WTC11 (cell line): ENCODE measurements at regions not wholly inside any gene's neighbourhood (a gene's known extent, or its start where the extent isn't known, plus 50 kb on each side); places are given as distances from the start of the nearest gene placed in this dataset.

Experiments
- CBFB ChIP-seq: sonication (generic); formaldehyde crosslinking; IDR thresholded peaks from 2 replicates; pipeline ENCODE4 v1.8.1; 2022; ENCODE audit warnings: mild to moderate bottlenecking, low read depth, missing genetic modification reagents
- NFATC4 ChIP-seq: fragments of 250-450 bp; sonication (Bioruptor Pico); IDR thresholded peaks from 2 replicates; pipeline ENCODE4 v1.9.0; 2021; ENCODE audit warnings: mild to moderate bottlenecking
- RORB ChIP-seq: fragments of 250-450 bp; sonication (Bioruptor Pico); IDR thresholded peaks from 2 replicates; pipeline ENCODE4 v1.9.0; 2021; ENCODE audit warnings: mild to moderate bottlenecking
- SMAD3 ChIP-seq: sonication (generic); formaldehyde crosslinking; IDR thresholded peaks from 2 replicates; pipeline ENCODE4 v1.8.0; 2022; ENCODE audit warnings: missing genetic modification reagents, mild to moderate bottlenecking, borderline replicate concordance
- TP53 ChIP-seq: sonication (generic); formaldehyde crosslinking; IDR thresholded peaks from 2 replicates; pipeline ENCODE4 v1.8.1; 2023; ENCODE audit warnings: mild to moderate bottlenecking, missing genetic modification reagents
- ZNF121 ChIP-seq: sonication (generic); formaldehyde crosslinking; IDR thresholded peaks from 2 replicates; pipeline ENCODE4 v1.8.0; 2023; ENCODE audit warnings: missing genetic modification reagents
- ZNF232 ChIP-seq: sonication (generic); formaldehyde crosslinking; IDR thresholded peaks from 2 replicates; pipeline ENCODE4 v1.8.0; 2022; ENCODE audit warnings: mild to moderate bottlenecking, missing genetic modification reagents
- TF ChIP-seq, protein P1 (sequence below): fragments of 250-450 bp; sonication (Bioruptor Pico); IDR thresholded peaks from 2 replicates; pipeline ENCODE4 v1.8.0; 2021; ENCODE audit warnings: mild to moderate bottlenecking
- TF ChIP-seq, protein P2 (sequence below): fragments of 250-450 bp; sonication (Bioruptor Pico); IDR thresholded peaks from 2 replicates; pipeline ENCODE4 v1.9.0; 2021; ENCODE audit warnings: moderate library complexity, mild to moderate bottlenecking, inconsistent platforms, borderline replicate concordance
- TF ChIP-seq, protein P3 (sequence below): fragments of 200-600 bp; IDR thresholded peaks from 2 replicates; pipeline ENCODE4 v1.8.0; 2022; ENCODE audit warnings: antibody characterized with exemption
- TF ChIP-seq, protein P4 (sequence below): sonication (generic); formaldehyde crosslinking; IDR thresholded peaks from 2 replicates; pipeline ENCODE4 v1.8.0; 2022; ENCODE audit warnings: mild to moderate bottlenecking, missing genetic modification reagents
- TF ChIP-seq, protein P5 (sequence below): sonication (generic); formaldehyde crosslinking; IDR thresholded peaks from 2 replicates; pipeline ENCODE4 v1.8.1; 2023; ENCODE audit warnings: mild to moderate bottlenecking, missing genetic modification reagents
- TF ChIP-seq, protein P6 (sequence below): sonication (generic); formaldehyde crosslinking; IDR thresholded peaks from 2 replicates; pipeline ENCODE4 v1.8.1; 2023; ENCODE audit warnings: mild to moderate bottlenecking, missing genetic modification reagents, moderate library complexity

DNA sequence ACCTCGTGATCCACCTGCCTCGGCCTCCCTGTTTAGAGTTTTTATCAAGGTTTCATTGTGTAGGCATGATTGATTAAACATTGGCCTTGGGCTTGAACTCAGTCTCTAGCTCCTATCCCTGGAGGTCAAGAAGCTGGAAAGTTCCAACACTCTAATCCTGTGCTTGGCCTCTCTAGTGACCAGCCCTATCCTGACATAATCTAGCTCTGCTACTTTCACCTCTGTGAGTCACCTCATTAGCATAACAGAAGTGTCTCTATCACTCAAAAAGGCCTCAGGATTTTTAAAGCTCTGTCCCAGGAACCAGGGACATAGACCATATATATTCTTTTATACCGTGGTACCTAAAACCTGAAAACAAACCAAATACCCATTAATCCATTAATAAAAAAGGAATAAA lies 377.5 kb downstream of the CENPC start:
- TF ChIP-seq ZNF121 (CRISPR knock-in tag): no peak
- TF ChIP-seq, protein P1, sequence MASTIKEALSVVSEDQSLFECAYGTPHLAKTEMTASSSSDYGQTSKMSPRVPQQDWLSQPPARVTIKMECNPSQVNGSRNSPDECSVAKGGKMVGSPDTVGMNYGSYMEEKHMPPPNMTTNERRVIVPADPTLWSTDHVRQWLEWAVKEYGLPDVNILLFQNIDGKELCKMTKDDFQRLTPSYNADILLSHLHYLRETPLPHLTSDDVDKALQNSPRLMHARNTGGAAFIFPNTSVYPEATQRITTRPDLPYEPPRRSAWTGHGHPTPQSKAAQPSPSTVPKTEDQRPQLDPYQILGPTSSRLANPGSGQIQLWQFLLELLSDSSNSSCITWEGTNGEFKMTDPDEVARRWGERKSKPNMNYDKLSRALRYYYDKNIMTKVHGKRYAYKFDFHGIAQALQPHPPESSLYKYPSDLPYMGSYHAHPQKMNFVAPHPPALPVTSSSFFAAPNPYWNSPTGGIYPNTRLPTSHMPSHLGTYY (CRISPR knock-in tag): no peak
- TF ChIP-seq RORB (CRISPR knock-in tag): no peak
- TF ChIP-seq, protein P2, sequence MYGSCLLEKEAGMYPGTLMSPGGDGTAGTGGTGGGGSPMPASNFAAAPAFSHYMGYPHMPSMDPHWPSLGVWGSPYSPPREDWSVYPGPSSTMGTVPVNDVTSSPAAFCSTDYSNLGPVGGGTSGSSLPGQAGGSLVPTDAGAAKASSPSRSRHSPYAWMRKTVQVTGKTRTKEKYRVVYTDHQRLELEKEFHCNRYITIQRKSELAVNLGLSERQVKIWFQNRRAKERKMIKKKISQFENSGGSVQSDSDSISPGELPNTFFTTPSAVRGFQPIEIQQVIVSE (CRISPR knock-in tag): no peak
- TF ChIP-seq SMAD3: no peak
- TF ChIP-seq, protein P3, sequence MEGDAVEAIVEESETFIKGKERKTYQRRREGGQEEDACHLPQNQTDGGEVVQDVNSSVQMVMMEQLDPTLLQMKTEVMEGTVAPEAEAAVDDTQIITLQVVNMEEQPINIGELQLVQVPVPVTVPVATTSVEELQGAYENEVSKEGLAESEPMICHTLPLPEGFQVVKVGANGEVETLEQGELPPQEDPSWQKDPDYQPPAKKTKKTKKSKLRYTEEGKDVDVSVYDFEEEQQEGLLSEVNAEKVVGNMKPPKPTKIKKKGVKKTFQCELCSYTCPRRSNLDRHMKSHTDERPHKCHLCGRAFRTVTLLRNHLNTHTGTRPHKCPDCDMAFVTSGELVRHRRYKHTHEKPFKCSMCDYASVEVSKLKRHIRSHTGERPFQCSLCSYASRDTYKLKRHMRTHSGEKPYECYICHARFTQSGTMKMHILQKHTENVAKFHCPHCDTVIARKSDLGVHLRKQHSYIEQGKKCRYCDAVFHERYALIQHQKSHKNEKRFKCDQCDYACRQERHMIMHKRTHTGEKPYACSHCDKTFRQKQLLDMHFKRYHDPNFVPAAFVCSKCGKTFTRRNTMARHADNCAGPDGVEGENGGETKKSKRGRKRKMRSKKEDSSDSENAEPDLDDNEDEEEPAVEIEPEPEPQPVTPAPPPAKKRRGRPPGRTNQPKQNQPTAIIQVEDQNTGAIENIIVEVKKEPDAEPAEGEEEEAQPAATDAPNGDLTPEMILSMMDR: no peak
- no peak for TF ChIP-seq ZNF232
- TF ChIP-seq, protein P4, sequence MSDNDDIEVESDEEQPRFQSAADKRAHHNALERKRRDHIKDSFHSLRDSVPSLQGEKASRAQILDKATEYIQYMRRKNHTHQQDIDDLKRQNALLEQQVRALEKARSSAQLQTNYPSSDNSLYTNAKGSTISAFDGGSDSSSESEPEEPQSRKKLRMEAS (CRISPR knock-in tag): no peak
- no peak for TF ChIP-seq CBFB
- TF ChIP-seq NFATC4: no peak
- TF ChIP-seq TP53 (CRISPR knock-in tag): no peak
- TF ChIP-seq, protein P5, sequence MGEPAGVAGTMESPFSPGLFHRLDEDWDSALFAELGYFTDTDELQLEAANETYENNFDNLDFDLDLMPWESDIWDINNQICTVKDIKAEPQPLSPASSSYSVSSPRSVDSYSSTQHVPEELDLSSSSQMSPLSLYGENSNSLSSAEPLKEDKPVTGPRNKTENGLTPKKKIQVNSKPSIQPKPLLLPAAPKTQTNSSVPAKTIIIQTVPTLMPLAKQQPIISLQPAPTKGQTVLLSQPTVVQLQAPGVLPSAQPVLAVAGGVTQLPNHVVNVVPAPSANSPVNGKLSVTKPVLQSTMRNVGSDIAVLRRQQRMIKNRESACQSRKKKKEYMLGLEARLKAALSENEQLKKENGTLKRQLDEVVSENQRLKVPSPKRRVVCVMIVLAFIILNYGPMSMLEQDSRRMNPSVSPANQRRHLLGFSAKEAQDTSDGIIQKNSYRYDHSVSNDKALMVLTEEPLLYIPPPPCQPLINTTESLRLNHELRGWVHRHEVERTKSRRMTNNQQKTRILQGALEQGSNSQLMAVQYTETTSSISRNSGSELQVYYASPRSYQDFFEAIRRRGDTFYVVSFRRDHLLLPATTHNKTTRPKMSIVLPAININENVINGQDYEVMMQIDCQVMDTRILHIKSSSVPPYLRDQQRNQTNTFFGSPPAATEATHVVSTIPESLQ: no peak
- TF ChIP-seq, protein P6, sequence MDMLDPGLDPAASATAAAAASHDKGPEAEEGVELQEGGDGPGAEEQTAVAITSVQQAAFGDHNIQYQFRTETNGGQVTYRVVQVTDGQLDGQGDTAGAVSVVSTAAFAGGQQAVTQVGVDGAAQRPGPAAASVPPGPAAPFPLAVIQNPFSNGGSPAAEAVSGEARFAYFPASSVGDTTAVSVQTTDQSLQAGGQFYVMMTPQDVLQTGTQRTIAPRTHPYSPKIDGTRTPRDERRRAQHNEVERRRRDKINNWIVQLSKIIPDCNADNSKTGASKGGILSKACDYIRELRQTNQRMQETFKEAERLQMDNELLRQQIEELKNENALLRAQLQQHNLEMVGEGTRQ (CRISPR knock-in tag): no peak
